ENCODE measurements at regions not wholly inside any gene's neighbourhood (a gene's known extent, or its start where the extent isn't known, plus 50 kb on each side); places are given as distances from the start of the nearest gene placed in this dataset.

GRCh38 chr14:38931969-38932652, 170.9 kb downstream of the SEC23A start:
- no peak for TF ChIP-seq GATA2 (IDR thresholded peaks at IDR 0.05; ENCODE audit: low read depth, low read length)
- TF ChIP-seq GATA3 (IDR thresholded peaks at IDR 0.05; ENCODE audit: low read depth, low read length) = no peak

DNA sequence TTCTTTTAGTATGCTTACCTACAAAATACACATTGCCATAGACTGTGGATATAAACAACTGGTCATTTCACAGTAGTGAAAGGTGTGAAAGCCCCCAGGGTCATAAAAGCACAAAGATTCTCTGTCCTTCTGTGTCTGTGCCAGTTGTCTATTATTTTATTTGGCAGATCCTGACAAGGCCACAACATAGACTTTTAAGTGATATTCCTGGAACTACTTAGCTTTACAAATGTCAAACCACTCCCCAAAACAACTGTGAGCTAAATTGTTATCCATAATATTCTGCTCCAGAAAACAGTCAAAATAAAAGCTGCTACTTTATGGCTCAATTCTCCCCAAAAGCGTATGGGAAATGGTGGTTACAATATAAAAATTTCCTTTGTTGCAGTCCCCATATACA, 172.1 kb downstream of the SEC23A start:
- TF ChIP-seq GATA3 (IDR thresholded peaks at IDR 0.05; ENCODE audit: low read depth, low read length) = no peak
- no peak for TF ChIP-seq GATA2 (IDR thresholded peaks at IDR 0.05; ENCODE audit: low read depth, low read length)

- TF ChIP-seq GATA3 (IDR thresholded peaks at IDR 0.05; ENCODE audit: low read depth, low read length) (no peak), GATA2 (IDR thresholded peaks at IDR 0.05; ENCODE audit: low read depth, low read length) (no peak)
Observed at GRCh38 chr14:38930022-38930421, 173.0 kb downstream of the SEC23A start.

DNA sequence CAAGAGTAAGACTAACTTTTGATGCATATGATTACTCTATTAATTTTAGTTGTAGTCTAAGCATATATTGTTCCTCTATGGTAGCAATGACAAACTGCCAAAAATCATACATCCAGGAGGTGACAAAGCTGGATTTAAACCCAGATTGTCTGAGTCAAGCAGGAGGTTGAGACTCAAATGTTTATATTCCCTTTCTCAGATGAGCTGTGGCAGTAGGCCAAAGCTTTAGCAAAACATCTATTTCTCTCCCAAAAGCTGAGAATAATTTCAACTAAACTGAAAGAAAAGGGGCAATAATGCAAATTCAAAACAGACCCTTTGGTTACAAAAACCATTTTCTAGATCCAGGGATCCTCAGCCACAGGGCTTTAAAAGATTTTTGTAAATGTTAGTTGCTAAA, 173.6 kb downstream of the SEC23A start:
- no peak for TF ChIP-seq GATA2 (IDR thresholded peaks at IDR 0.05; ENCODE audit: low read depth, low read length)
- no peak for TF ChIP-seq GATA3 (IDR thresholded peaks at IDR 0.05; ENCODE audit: low read depth, low read length)

- TF ChIP-seq GATA3 (IDR thresholded peaks at IDR 0.05; ENCODE audit: low read depth, low read length) (no peak), GATA2 (IDR thresholded peaks at IDR 0.05; ENCODE audit: low read depth, low read length) (no peak)
Observed at GRCh38 chr14:38915125-38915524, 187.9 kb downstream of the SEC23A start.

- no peak for TF ChIP-seq GATA2 (IDR thresholded peaks at IDR 0.05; ENCODE audit: low read depth, low read length)
- no peak for TF ChIP-seq GATA3 (IDR thresholded peaks at IDR 0.05; ENCODE audit: low read depth, low read length)
Observed at GRCh38 chr14:38910092-38910491, 192.9 kb downstream of the SEC23A start.

DNA sequence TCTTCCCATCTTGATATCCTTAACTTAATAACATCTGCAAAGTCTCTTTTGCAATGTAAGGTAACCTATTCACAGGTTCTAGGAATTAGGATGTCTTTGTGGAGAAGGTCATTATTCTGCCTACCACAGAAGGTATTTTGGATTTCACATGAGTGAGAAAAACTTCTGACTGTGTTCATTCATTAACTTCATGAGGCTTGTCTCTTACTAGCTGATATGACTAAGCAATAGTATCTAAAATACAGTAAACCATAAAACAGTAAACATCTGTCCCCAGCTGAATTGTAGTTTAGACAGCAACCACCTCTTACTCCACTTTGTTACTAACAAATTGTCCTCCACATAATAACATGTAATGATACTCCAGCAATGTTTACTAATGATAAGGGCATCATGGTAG, 198.1 kb downstream of the SEC23A start:
- no peak for TF ChIP-seq GATA2 (IDR thresholded peaks at IDR 0.05; ENCODE audit: low read depth, low read length)
- TF ChIP-seq GATA3 (IDR thresholded peaks at IDR 0.05; ENCODE audit: low read depth, low read length) = no peak

DNA sequence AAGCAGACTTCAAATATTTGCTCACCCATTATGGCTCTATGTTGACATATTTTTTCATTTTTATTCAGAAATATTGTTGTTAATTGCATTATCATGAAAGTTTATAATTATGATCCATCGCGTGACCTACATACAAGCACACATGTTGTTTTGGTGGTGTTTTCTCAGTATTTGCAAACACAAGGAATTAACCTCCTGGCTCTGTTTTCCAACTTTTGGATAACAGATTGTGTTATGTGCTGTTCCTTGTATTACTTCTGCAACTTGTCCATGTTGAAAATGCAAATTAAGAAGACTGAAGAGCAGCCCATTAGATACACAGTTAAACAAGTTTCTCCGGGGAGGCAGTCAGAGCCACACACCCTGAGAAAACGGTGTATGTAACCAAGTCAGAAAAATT, 201.2 kb downstream of the SEC23A start:
- TF ChIP-seq GATA3 (IDR thresholded peaks at IDR 0.05; ENCODE audit: low read depth, low read length) (no peak), GATA2 (IDR thresholded peaks at IDR 0.05; ENCODE audit: low read depth, low read length) (no peak)

- no peak for TF ChIP-seq GATA2 (IDR thresholded peaks at IDR 0.05; ENCODE audit: low read depth, low read length)
- no peak for TF ChIP-seq GATA3 (IDR thresholded peaks at IDR 0.05; ENCODE audit: low read depth, low read length)
Observed at GRCh38 chr14:38900887-38901286, 202.1 kb downstream of the SEC23A start.

GRCh38 chr14:38887696-38888095, 215.3 kb downstream of the SEC23A start:
- TF ChIP-seq GATA3 (IDR thresholded peaks at IDR 0.05; ENCODE audit: low read depth, low read length) = no peak
- no peak for TF ChIP-seq GATA2 (IDR thresholded peaks at IDR 0.05; ENCODE audit: low read depth, low read length)

DNA sequence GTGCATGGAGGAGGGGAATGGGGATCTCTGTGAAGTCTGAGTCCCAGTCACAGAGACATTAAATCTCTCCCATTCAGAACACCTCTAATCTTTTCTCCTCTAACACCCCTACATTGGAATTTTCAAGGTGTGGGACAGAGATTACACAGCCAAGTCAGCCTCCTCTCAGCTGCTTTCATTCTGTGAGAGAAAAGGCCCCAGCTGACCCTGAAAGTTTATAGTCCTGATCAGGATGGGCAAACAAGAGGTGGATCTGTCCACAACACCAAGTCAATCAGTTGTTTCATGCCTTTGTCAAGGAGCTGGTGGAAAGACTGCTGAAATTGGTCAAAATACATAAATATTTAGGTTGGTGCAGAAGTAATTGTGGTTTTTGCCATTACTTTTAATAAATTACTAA, 218.9 kb downstream of the SEC23A start:
- no peak for TF ChIP-seq GATA3 (IDR thresholded peaks at IDR 0.05; ENCODE audit: low read depth, low read length)
- no peak for TF ChIP-seq GATA2 (IDR thresholded peaks at IDR 0.05; ENCODE audit: low read depth, low read length)

- TF ChIP-seq GATA3 (IDR thresholded peaks at IDR 0.05; ENCODE audit: low read depth, low read length) (no peak), GATA2 (IDR thresholded peaks at IDR 0.05; ENCODE audit: low read depth, low read length) (no peak)
Observed at GRCh38 chr14:38883127-38883526, 219.9 kb downstream of the SEC23A start.

GRCh38 chr14:38882533-38882932, 220.5 kb downstream of the SEC23A start:
- TF ChIP-seq GATA2 (IDR thresholded peaks at IDR 0.05; ENCODE audit: low read depth, low read length) = no peak

GRCh38 chr14:38880643-38881524, 222.2 kb downstream of the SEC23A start:
- TF ChIP-seq GATA3 (IDR thresholded peaks at IDR 0.05; ENCODE audit: low read depth, low read length) (no peak), GATA2 (IDR thresholded peaks at IDR 0.05; ENCODE audit: low read depth, low read length) (no peak)

Measured in SH-SY5Y (cell line).